ENCODE measurements at regions not wholly inside any gene's neighbourhood (a gene's known extent, or its start where the extent isn't known, plus 50 kb on each side); places are given as distances from the start of the nearest gene placed in this dataset.
"Not testable (repeated sequence)": the region's sequence is repeated elsewhere in the genome, so short reads cannot be mapped to it uniquely, and the experiment has no call there.

- peak in 1 of 4 donors; percentile 43 for TF ChIP-seq POLR2A (IDR thresholded peaks at IDR 0.05)
- not testable (repeated sequence) for TF ChIP-seq EP300 (IDR thresholded peaks at IDR 0.05)
These were observed 163.8 kb downstream of the KBTBD2 start for GRCh38 chr7:32727483-32728411.
